BJ (cell line): ENCODE measurements at regions not wholly inside any gene's neighbourhood (a gene's known extent, or its start where the extent isn't known, plus 50 kb on each side); places are given as distances from the start of the nearest gene placed in this dataset.

ENCODE experiments used
- CTCF ChIA-PET: fragments of 350-600 bp; formaldehyde crosslinking; extraction: SDS; loops from one replicate; lab custom pipeline; 2021; ENCODE audit warnings: antibody characterized with exemption, inconsistent platforms; lab: Yijun Ruan, JAX
- POLR2A ChIA-PET: fragments of 300-600 bp; sonication (Branson Sonifier 250); formaldehyde crosslinking; extraction: SDS; loops from one replicate; lab custom pipeline; 2021; ENCODE audit warnings: antibody characterized with exemption; lab: Charles Lee
- DNase-seq: peaks from one replicate; pipeline ENCODE4 v3.0.0-alpha.2; 2011; ENCODE audit warnings: low read depth
- H3K27me3 ChIP-seq: 2 replicates; pipeline ENCODE4 v1.6.0; 2011; ENCODE audit warnings: low read length; ENCODE audit not compliant: control insufficient read depth, insufficient read depth
- H3K36me3 ChIP-seq: 2 replicates; pipeline ENCODE4 v1.5.1; 2011; ENCODE audit warnings: low read length; ENCODE audit not compliant: control insufficient read depth, insufficient read depth
- H3K4me3 ChIP-seq: 2 replicates; pipeline ENCODE4 v1.5.1; 2011; ENCODE audit warnings: low read depth, mild to moderate bottlenecking, control low read depth, low read length
- CTCF ChIP-seq: IDR thresholded peaks from 2 replicates; pipeline ENCODE4 v1.5.1; 2011; ENCODE audit warnings: low read depth, mild to moderate bottlenecking, control low read depth, inconsistent platforms, low read length, moderate library complexity; ENCODE audit not compliant: insufficient read depth

- Histone ChIP-seq H3K4me3 (no peak overlapping the region), H3K36me3 (no peaks in the 10 kb centered on the region), H3K27me3 (no peaks in the 10 kb centered on the region)
- ChIA-PET POLR2A (no interaction called here), CTCF (interaction anchor here (0.5 to 0.7 kb wide), 3 partner anchors 14 to 1676 kb away, joined by 3 read pairs; no protein-coding TSS in a partner anchor)
- DNase-seq, result no peak
- TF ChIP-seq CTCF, result no peak
Measured at GRCh38 chr5:142531977-142532780, 153.7 kb downstream of the FGF1 start.

GRCh38 chr5:142530904-142531303 lies 155.0 kb downstream of the FGF1 start:
- no peak overlapping the region for H3K4me3 ChIP-seq
- H3K27me3 ChIP-seq, result no peaks in the 10 kb centered on the region
- no peak for DNase-seq
- TF ChIP-seq CTCF, result no peak
- H3K36me3 ChIP-seq, result no peaks in the 10 kb centered on the region
- ChIA-PET CTCF (interaction anchor here (0.7 kb wide), 1 partner anchor 12 kb away, joined by 3 read pairs; no protein-coding TSS in a partner anchor), POLR2A (interaction anchor here (0.6 kb wide), 1 partner anchor 10 kb away, joined by 7 read pairs; no protein-coding TSS in a partner anchor)

- Histone ChIP-seq H3K27me3 (no peaks in the 10 kb centered on the region), H3K36me3 (no peaks in the 10 kb centered on the region), H3K4me3 (no peak overlapping the region)
- ChIA-PET CTCF (interaction anchor here (1.1 kb wide), 1 partner anchor 10 kb away, joined by 3 read pairs; no protein-coding TSS in a partner anchor), POLR2A (no interaction called here)
- no peak for DNase-seq
- TF ChIP-seq CTCF, result no peak
Measured at GRCh38 chr5:142529626-142530278, 156.1 kb downstream of the FGF1 start.

- Histone ChIP-seq H3K36me3 (no peaks in the 10 kb centered on the region), H3K27me3 (no peaks in the 10 kb centered on the region), H3K4me3 (no peak overlapping the region)
- DNase-seq, result no peak
- POLR2A ChIA-PET, result no interaction called here
- TF ChIP-seq CTCF, result no peak
- CTCF ChIA-PET, result interaction anchor here (0.5 to 1.2 kb wide), 4 partner anchors 20 to 189 kb away, joined by 3 read pairs; no protein-coding TSS in a partner anchor
Measured at GRCh38 chr5:142527664-142528295, 158.1 kb downstream of the FGF1 start.

- no peak for TF ChIP-seq CTCF
- Histone ChIP-seq H3K36me3 (no peaks in the 10 kb centered on the region), H3K27me3 (no peaks in the 10 kb centered on the region), H3K4me3 (no peak overlapping the region)
- CTCF ChIA-PET, result interaction anchor here (0.5 to 0.9 kb wide), 2 partner anchors 96 to 186 kb away, joined by 3 read pairs; no protein-coding TSS in a partner anchor
- POLR2A ChIA-PET, result no interaction called here
- DNase-seq, result no peak
Measured at GRCh38 chr5:142527234-142527633, 158.7 kb downstream of the FGF1 start.
